Astrocyte of the cerebellum (primary cell): ENCODE measurements at regions not wholly inside any gene's neighbourhood (a gene's known extent, or its start where the extent isn't known, plus 50 kb on each side); places are given as distances from the start of the nearest gene placed in this dataset.
"Not testable (repeated sequence)": the region's sequence is repeated elsewhere in the genome, so short reads cannot be mapped to it uniquely, and the experiment has no call there.

Experiments
- DNase-seq: peaks from one replicate; pipeline ENCODE4 v3.0.0-alpha.2; 2011; ENCODE audit warnings: low read depth
- H3K4me3 ChIP-seq: 2 replicates; pipeline ENCODE4 v1.5.1; 2011; ENCODE audit warnings: mild to moderate bottlenecking, low read depth, low read length, moderate library complexity
- CTCF ChIP-seq: IDR thresholded peaks from 2 replicates; pipeline ENCODE4 v1.5.1; 2012; ENCODE audit warnings: low read length, low read depth, moderate library complexity, mild to moderate bottlenecking; ENCODE audit errors: missing control alignments
- in situ Hi-C: cut with HindIII; loops from 2 replicates; pipeline ENCODE4 v1.10.0; 2017; ENCODE audit warnings: low sequenced_read_pairs

GRCh38 chr7:82592416-82592815 lies 148.8 kb upstream of the CACNA2D1 start:
- no peak overlapping the region for H3K4me3 ChIP-seq
- in situ Hi-C loops, result no loop called here
- no peak for TF ChIP-seq CTCF
- no peak for DNase-seq

GRCh38 chr7:82579047-82579446 lies 135.5 kb upstream of the CACNA2D1 start:
- in situ Hi-C loops, result no loop called here
- no peak for TF ChIP-seq CTCF
- no peak for DNase-seq
- no peak overlapping the region for H3K4me3 ChIP-seq

GRCh38 chr7:82578430-82578829 lies 134.9 kb upstream of the CACNA2D1 start:
- peak; percentile 63 for DNase-seq
- H3K4me3 ChIP-seq, result no peak overlapping the region
- in situ Hi-C loops, result no loop called here
- TF ChIP-seq CTCF, result no peak

GRCh38 chr7:82572195-82572880 lies 128.8 kb upstream of the CACNA2D1 start:
- no peak overlapping the region for H3K4me3 ChIP-seq
- TF ChIP-seq CTCF, result peak; percentile 93
- in situ Hi-C loops, result no loop called here
- DNase-seq, result peak; percentile 83

GRCh38 chr7:82571047-82571446 lies 127.5 kb upstream of the CACNA2D1 start:
- DNase-seq, H3K4me3 ChIP-seq, in situ Hi-C loops: not testable (repeated sequence)

GRCh38 chr7:82567841-82568240 lies 124.3 kb upstream of the CACNA2D1 start:
- no peak overlapping the region for H3K4me3 ChIP-seq
- in situ Hi-C loops, result no loop called here
- TF ChIP-seq CTCF, result no peak
- no peak for DNase-seq

GRCh38 chr7:82567356-82567755 lies 123.8 kb upstream of the CACNA2D1 start:
- in situ Hi-C loops, result no loop called here
- no peak for DNase-seq
- H3K4me3 ChIP-seq, result no peak overlapping the region
- TF ChIP-seq CTCF, result no peak
